Endothelial cell of umbilical vein (primary cell): ENCODE measurements at regions not wholly inside any gene's neighbourhood (a gene's known extent, or its start where the extent isn't known, plus 50 kb on each side); places are given as distances from the start of the nearest gene placed in this dataset.

Source experiments
- BruUV-seq: library from RNA; stranded (reverse); fragments of 400-500 nt; replicated peaks from 2 replicates; lab custom pipeline; 2021; lab: Mats Ljungman, UMichigan
- CTCF ChIA-PET: fragments of 300-600, 350-600 bp; sonication (Branson Sonifier 250); formaldehyde crosslinking; loops from one replicate; lab custom pipeline; 2021; ENCODE audit warnings: antibody characterized with exemption, inconsistent platforms; lab: Charles Lee
- POLR2A ChIA-PET: fragments of 300-600, 350-600 bp; sonication (Branson Sonifier 250); formaldehyde crosslinking; loops from one replicate; lab custom pipeline; 2021; ENCODE audit warnings: antibody characterized with exemption, inconsistent platforms; lab: Charles Lee
- DNase-seq: peaks from one replicate; pipeline ENCODE4 v3.0.0-alpha.2; 2011; ENCODE audit warnings: low read depth, low spot score
- FAIRE-seq: peaks from 2 replicates; lab custom pipeline; 2011; peaks lifted over from hg19 to GRCh38; lab: Jason Lieb, UNC
- H2AFZ ChIP-seq: 2 replicates; pipeline ENCODE4 v1.6.0; 2012; ENCODE audit warnings: low read depth, low read length, control low read depth, inconsistent platforms
- H3K27ac ChIP-seq: 2 replicates; pipeline ENCODE4 v1.5.1; 2011; ENCODE audit warnings: low read depth, mild to moderate bottlenecking, control low read depth, low read length, moderate library complexity; ENCODE audit not compliant: insufficient read depth
- H3K27me3 ChIP-seq, 2 experiments: 2 replicates each; pipeline versions ENCODE4 v1.6.0 to v1.6.1; 2011; ENCODE audit warnings: low read length in 2 of 2, mixed read lengths in 1 of 2; ENCODE audit not compliant: control insufficient read depth in 2 of 2, insufficient read depth in 2 of 2
- H3K36me3 ChIP-seq, 2 experiments: 2 replicates in 1 of 2; 3 replicates in 1 of 2; pipeline ENCODE4 v1.5.1; 2011; ENCODE audit warnings: low read length in 2 of 2, mild to moderate bottlenecking in 1 of 2, moderate library complexity in 1 of 2; ENCODE audit not compliant: control insufficient read depth in 2 of 2, insufficient read depth in 2 of 2; ENCODE audit errors: extremely low read depth in 1 of 2
- H3K4me1 ChIP-seq: 3 replicates; pipeline ENCODE4 v1.5.1; 2011; ENCODE audit warnings: mild to moderate bottlenecking, low read length; ENCODE audit not compliant: control insufficient read depth, insufficient read depth; ENCODE audit errors: extremely low read depth
- H3K4me2 ChIP-seq: 2 replicates; pipeline ENCODE4 v1.6.1; 2011; ENCODE audit warnings: low read length, control low read depth, mixed read lengths; ENCODE audit not compliant: insufficient read depth
- H3K4me3 ChIP-seq, 3 experiments: fragments of 200-600 bp in 1 of 3; sonication (generic), shearing (Covaris generic) in 1 of 3; replicated peaks in 1 of 3; 2 replicates each; pipeline ENCODE4 v1.5.1; 2011 to 2016; ENCODE audit warnings: control low read depth in 3 of 3, low read length in 3 of 3, mild to moderate bottlenecking in 2 of 3, inconsistent platforms in 1 of 3, low read depth in 1 of 3, moderate library complexity in 1 of 3; ENCODE audit not compliant: insufficient read depth in 1 of 3
- H3K79me2 ChIP-seq: 2 replicates; pipeline ENCODE4 v1.6.0; 2012; ENCODE audit warnings: low read length, inconsistent platforms; ENCODE audit not compliant: control insufficient read depth, insufficient read depth
- H3K9ac ChIP-seq: replicated peaks from 2 replicates; pipeline ENCODE3; 2011; ENCODE audit warnings: low read length, control low read depth; ENCODE audit not compliant: insufficient read depth; ENCODE audit errors: extremely low read depth
- H3K9me1 ChIP-seq: replicated peaks from 3 replicates; pipeline ENCODE4 v1.6.0; 2011; ENCODE audit warnings: mild to moderate bottlenecking, low read length; ENCODE audit not compliant: control insufficient read depth, insufficient read depth; ENCODE audit errors: extremely low read depth
- H3K9me3 ChIP-seq: replicated peaks from 2 replicates; pipeline ENCODE4 v1.5.1; 2012; ENCODE audit warnings: low read length, inconsistent platforms; ENCODE audit not compliant: control insufficient read depth, insufficient read depth
- H4K20me1 ChIP-seq: replicated peaks from 2 replicates; pipeline ENCODE3; 2011; ENCODE audit warnings: mild to moderate bottlenecking, low read length; ENCODE audit not compliant: control insufficient read depth, insufficient read depth; ENCODE audit errors: extremely low read depth
- CTCF ChIP-seq, 2 donors: IDR thresholded peaks; 1 replicate in 1 of 2; 2 replicates in 1 of 2; pipeline ENCODE4 v1.5.1; 2011; ENCODE audit warnings: low read length in 2 of 2, mild to moderate bottlenecking in 2 of 2, moderate library complexity in 2 of 2, control low read depth in 1 of 2, inconsistent platforms in 1 of 2, low read depth in 1 of 2; ENCODE audit not compliant: insufficient read depth in 1 of 2; ENCODE audit errors: extremely low read depth in 1 of 2
- EZH2 ChIP-seq: IDR thresholded peaks from 2 replicates; pipeline ENCODE4 v1.6.1; 2012; ENCODE audit warnings: borderline replicate concordance, low read depth, mild to moderate bottlenecking, moderate library complexity, low read length, inconsistent platforms; ENCODE audit not compliant: severe bottlenecking
- FOS ChIP-seq: IDR thresholded peaks from 2 replicates; pipeline ENCODE4 v1.6.1; 2011; ENCODE audit warnings: mild to moderate bottlenecking, low read length, moderate library complexity, borderline replicate concordance; ENCODE audit not compliant: insufficient read depth
- GATA2 ChIP-seq: IDR thresholded peaks from 2 replicates; pipeline ENCODE4 v1.7.0; 2011; ENCODE audit warnings: low read depth, mild to moderate bottlenecking, moderate library complexity, mixed read lengths, low read length; ENCODE audit not compliant: insufficient read length, insufficient read depth
- JUN ChIP-seq: IDR thresholded peaks from 2 replicates; pipeline ENCODE4 v1.6.1; 2011; ENCODE audit warnings: borderline replicate concordance, low read depth; ENCODE audit not compliant: insufficient read length, insufficient read depth
- MAX ChIP-seq: IDR thresholded peaks from 2 replicates; pipeline ENCODE4 v1.6.1; 2011; ENCODE audit not compliant: insufficient read depth, insufficient read length
- MYC ChIP-seq: IDR thresholded peaks from one replicate; pipeline ENCODE4 v1.6.1; 2011; ENCODE audit warnings: mild to moderate bottlenecking, low read depth, low read length
- POLR2A ChIP-seq: IDR thresholded peaks from 2 replicates; pipeline ENCODE4 v1.6.1; 2012; ENCODE audit warnings: low read depth, mild to moderate bottlenecking, control low read depth, low read length
- POLR2AphosphoS5 ChIP-seq: IDR thresholded peaks from 2 replicates; pipeline ENCODE4 v1.6.1; 2012; ENCODE audit warnings: low read depth, mild to moderate bottlenecking, control low read depth, low read length, moderate library complexity; ENCODE audit not compliant: insufficient read depth
- dilution Hi-C: fragments of 300-500 bp; cut with MboI; formaldehyde crosslinking; loops from one replicate; pipeline ENCODE4 v1.15.0; 2019; ENCODE audit warnings: low sequenced_read_pairs; ENCODE audit not compliant: extremely low pct_ligation_motif_present
- intact Hi-C: fragments of 100-400 bp; cut with micrococcal nuclease; formaldehyde crosslinking; loops from one replicate; pipeline ENCODE4 v1.10.0; 2022

- H3K4me3 ChIP-seq: no peak overlapping the region
- no peak overlapping the region for H3K9ac ChIP-seq
- no peaks in the 10 kb centered on the region for H3K27me3 ChIP-seq
- no TSS peak for BruUV-seq
- no peaks in the 10 kb centered on the region for H4K20me1 ChIP-seq
- dilution Hi-C loops (no loop called here), intact Hi-C loops (no loop called here)
- DNase-seq (no peak), FAIRE-seq (no peak)
- H3K27ac ChIP-seq: no peak overlapping the region
- no peaks in the 10 kb centered on the region for H3K79me2 ChIP-seq
- H3K4me2 ChIP-seq: no peak overlapping the region
- H3K36me3 ChIP-seq: no peaks in the 10 kb centered on the region
- no peaks in the 10 kb centered on the region for H3K9me3 ChIP-seq
- no peaks in the 10 kb centered on the region for H3K9me1 ChIP-seq
- ChIA-PET CTCF (interaction anchor here (1.2 to 2.0 kb wide), 3 partner anchors 13 to 169 kb away, joined by 4 read pairs; no protein-coding TSS in a partner anchor), POLR2A (no interaction called here)
- H2AFZ ChIP-seq: no peak overlapping the region
- TF ChIP-seq MYC (no peak), FOS (no peak), MAX (no peak), EZH2 (no peak), JUN (no peak), POLR2A (no peak), POLR2AphosphoS5 (no peak), GATA2 (no peak), CTCF (IDR thresholded peaks at IDR 0.05; ENCODE audit: extremely low read depth in 1 of 2, insufficient read depth in 1 of 2, low read depth in 1 of 2, low read length in 2 of 2) (no peak)
- no peaks in the 10 kb centered on the region for H3K4me1 ChIP-seq
These were observed 679.1 kb upstream of the CDH2 start for GRCh38 chr18:28855989-28856388.
